Fibroblast of lung (primary cell): ENCODE measurements at regions not wholly inside any gene's neighbourhood (a gene's known extent, or its start where the extent isn't known, plus 50 kb on each side); places are given as distances from the start of the nearest gene placed in this dataset.
"Not testable (repeated sequence)": the region's sequence is repeated elsewhere in the genome, so short reads cannot be mapped to it uniquely, and the experiment has no call there.

Source experiments
- EZH2 ChIP-seq: IDR thresholded peaks from 2 replicates; pipeline ENCODE4 v1.5.1; 2012; ENCODE audit warnings: low read length, control low read depth, mild to moderate bottlenecking; ENCODE audit errors: missing control alignments
- TF ChIP-seq, protein P1 (sequence below), 2 donors: IDR thresholded peaks in 1 of 2; conservative IDR thresholded peaks in 1 of 2; 1 replicate in 1 of 2; 2 replicates in 1 of 2; pipeline ENCODE4 v1.5.1; 2011 to 2012; ENCODE audit warnings: low read length in 2 of 2, control low read depth in 1 of 2, inconsistent platforms in 1 of 2, low read depth in 1 of 2, mild to moderate bottlenecking in 1 of 2

DNA sequence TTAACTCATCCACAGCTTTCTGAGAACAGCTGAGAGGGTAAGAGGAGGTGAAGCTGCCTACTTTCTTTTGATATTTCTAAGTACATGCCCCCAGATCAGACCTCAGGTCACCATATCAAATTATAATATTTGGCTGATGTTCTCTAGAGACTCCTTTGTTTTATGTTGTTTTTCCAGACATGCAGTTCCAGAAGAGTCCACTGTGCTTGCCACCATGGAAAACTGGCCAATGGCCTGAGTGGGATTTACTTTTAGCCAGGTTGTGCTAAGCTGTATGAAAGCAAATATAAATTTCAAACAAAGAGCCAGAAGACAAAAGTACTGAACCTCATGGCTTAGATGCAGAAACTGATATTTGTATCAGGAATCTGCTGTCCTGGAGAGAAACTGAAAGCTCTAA is 123.6 kb upstream of the METTL14 start:
- TF ChIP-seq, protein P1, sequence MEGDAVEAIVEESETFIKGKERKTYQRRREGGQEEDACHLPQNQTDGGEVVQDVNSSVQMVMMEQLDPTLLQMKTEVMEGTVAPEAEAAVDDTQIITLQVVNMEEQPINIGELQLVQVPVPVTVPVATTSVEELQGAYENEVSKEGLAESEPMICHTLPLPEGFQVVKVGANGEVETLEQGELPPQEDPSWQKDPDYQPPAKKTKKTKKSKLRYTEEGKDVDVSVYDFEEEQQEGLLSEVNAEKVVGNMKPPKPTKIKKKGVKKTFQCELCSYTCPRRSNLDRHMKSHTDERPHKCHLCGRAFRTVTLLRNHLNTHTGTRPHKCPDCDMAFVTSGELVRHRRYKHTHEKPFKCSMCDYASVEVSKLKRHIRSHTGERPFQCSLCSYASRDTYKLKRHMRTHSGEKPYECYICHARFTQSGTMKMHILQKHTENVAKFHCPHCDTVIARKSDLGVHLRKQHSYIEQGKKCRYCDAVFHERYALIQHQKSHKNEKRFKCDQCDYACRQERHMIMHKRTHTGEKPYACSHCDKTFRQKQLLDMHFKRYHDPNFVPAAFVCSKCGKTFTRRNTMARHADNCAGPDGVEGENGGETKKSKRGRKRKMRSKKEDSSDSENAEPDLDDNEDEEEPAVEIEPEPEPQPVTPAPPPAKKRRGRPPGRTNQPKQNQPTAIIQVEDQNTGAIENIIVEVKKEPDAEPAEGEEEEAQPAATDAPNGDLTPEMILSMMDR (conservative IDR thresholded peaks at IDR 0.05 in 1 of 2, IDR thresholded peaks at IDR 0.05 in 1 of 2; ENCODE audit: low read depth in 1 of 2, low read length in 2 of 2): not testable (repeated sequence)
- not testable (repeated sequence) for TF ChIP-seq EZH2
